ENCODE measurements at regions not wholly inside any gene's neighbourhood (a gene's known extent, or its start where the extent isn't known, plus 50 kb on each side); places are given as distances from the start of the nearest gene placed in this dataset.

GRCh38 chr4:108556588-108557200 is 63.7 kb upstream of the RPL34 start:
- Histone ChIP-seq H3K27ac (ENCODE audit: low read depth, low read length) (no peak overlapping the region), H3K27me3 (ENCODE audit: control insufficient read depth, insufficient read depth, low read length) (peaks cover 7% of the 10 kb centered on the region), H3K9me3 (ENCODE audit: control insufficient read depth, insufficient read depth, low read length) (no peaks in the 10 kb centered on the region), H3K4me3 (ENCODE audit: low read depth, low read length) (no peak overlapping the region)
- TF ChIP-seq CTCF (IDR thresholded peaks at IDR 0.05; ENCODE audit: low read depth, low read length): no peak
- ChIA-PET POLR2A (no interaction called here), CTCF (no interaction called here)
- DNase-seq (ENCODE audit: low read depth, low spot score): no peak

GRCh38 chr4:108556166-108556565 is 64.2 kb upstream of the RPL34 start:
- no peak for TF ChIP-seq CTCF (IDR thresholded peaks at IDR 0.05; ENCODE audit: low read depth, low read length)
- no peak for DNase-seq (ENCODE audit: low read depth, low spot score)
- Histone ChIP-seq H3K9me3 (ENCODE audit: control insufficient read depth, insufficient read depth, low read length) (no peaks in the 10 kb centered on the region), H3K27ac (ENCODE audit: low read depth, low read length) (no peak overlapping the region), H3K27me3 (ENCODE audit: control insufficient read depth, insufficient read depth, low read length) (peaks cover 7% of the 10 kb centered on the region), H3K4me3 (ENCODE audit: low read depth, low read length) (no peak overlapping the region)
- CTCF ChIA-PET: no interaction called here
- POLR2A ChIA-PET: no interaction called here

- ChIA-PET POLR2A (no interaction called here), CTCF (no interaction called here)
- H3K4me3 ChIP-seq (ENCODE audit: low read depth, low read length): no peak overlapping the region
- no peaks in the 10 kb centered on the region for H3K9me3 ChIP-seq (ENCODE audit: control insufficient read depth, insufficient read depth, low read length)
- H3K27me3 ChIP-seq (ENCODE audit: control insufficient read depth, insufficient read depth, low read length): peaks cover 7% of the 10 kb centered on the region
- no peak for TF ChIP-seq CTCF (IDR thresholded peaks at IDR 0.05; ENCODE audit: low read depth, low read length)
- H3K27ac ChIP-seq (ENCODE audit: low read depth, low read length): no peak overlapping the region
- DNase-seq (ENCODE audit: low read depth, low spot score): no peak
These were observed 64.7 kb upstream of the RPL34 start for GRCh38 chr4:108555701-108556100.

- ChIA-PET CTCF (no interaction called here), POLR2A (no interaction called here)
- no peak overlapping the region for H3K27ac ChIP-seq (ENCODE audit: low read depth, low read length)
- no peak overlapping the region for H3K4me3 ChIP-seq (ENCODE audit: low read depth, low read length)
- H3K27me3 ChIP-seq (ENCODE audit: control insufficient read depth, insufficient read depth, low read length): no peaks in the 10 kb centered on the region
- no peaks in the 10 kb centered on the region for H3K9me3 ChIP-seq (ENCODE audit: control insufficient read depth, insufficient read depth, low read length)
- DNase-seq (ENCODE audit: low read depth, low spot score): no peak
- TF ChIP-seq CTCF (IDR thresholded peaks at IDR 0.05; ENCODE audit: low read depth, low read length): no peak
These were observed 72.7 kb upstream of the RPL34 start for GRCh38 chr4:108547682-108548081.

- no peaks in the 10 kb centered on the region for H3K27me3 ChIP-seq (ENCODE audit: control insufficient read depth, insufficient read depth, low read length)
- no peaks in the 10 kb centered on the region for H3K9me3 ChIP-seq (ENCODE audit: control insufficient read depth, insufficient read depth, low read length)
- H3K4me3 ChIP-seq (ENCODE audit: low read depth, low read length): no peak overlapping the region
- DNase-seq (ENCODE audit: low read depth, low spot score): no peak
- POLR2A ChIA-PET: no interaction called here
- CTCF ChIA-PET: no interaction called here
- no peak overlapping the region for H3K27ac ChIP-seq (ENCODE audit: low read depth, low read length)
- TF ChIP-seq CTCF (IDR thresholded peaks at IDR 0.05; ENCODE audit: low read depth, low read length): no peak
These were observed 73.6 kb upstream of the RPL34 start for GRCh38 chr4:108546728-108547127.
